GM18517 (cell line): ENCODE measurements at regions not wholly inside any gene's neighbourhood (a gene's known extent, or its start where the extent isn't known, plus 50 kb on each side); places are given as distances from the start of the nearest gene placed in this dataset.

Source experiments
- ATAC-seq: cut with Tn5 transposase; IDR thresholded peaks from one replicate; pipeline ENCODE4 v1.9.1; 2021; ENCODE audit warnings: mild to moderate bottlenecking, moderate library complexity; ENCODE audit not compliant: unreplicated experiment

DNA sequence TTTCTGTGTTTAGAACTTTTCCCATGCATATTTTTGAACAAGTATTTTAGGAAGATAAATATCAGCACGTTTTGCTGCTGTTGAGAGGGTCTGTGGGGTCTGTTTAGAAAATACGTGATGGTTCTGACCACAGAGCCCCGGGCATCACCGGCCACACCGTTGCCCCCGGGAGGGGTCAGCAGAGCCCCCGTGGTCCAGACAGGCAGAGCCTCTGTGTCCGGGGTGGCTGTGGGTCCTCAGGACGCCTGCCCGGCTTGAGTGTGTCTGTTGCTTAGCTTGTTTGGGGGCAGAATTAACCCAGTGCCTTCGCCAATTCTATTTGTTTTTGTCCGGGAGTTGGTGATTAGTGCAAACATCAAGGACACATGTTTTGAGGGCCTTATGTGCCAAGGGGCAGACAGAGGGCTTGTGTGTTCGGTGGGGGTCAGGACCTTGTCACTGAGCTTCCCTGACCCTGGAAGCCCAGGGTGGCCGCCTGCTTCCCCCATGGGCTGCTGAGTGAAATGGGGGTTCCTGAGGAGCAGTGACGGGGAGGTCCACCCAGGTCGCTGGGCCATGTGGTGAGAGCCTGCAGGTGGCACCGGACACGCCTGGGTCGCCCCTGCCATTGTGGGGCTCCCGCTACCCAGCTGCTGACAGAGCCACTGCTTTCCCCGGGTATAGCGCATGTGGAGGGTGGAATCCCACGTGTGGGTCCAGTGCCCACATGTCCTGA is 122.2 kb downstream of the SIK1 start:
- no peak for ATAC-seq

DNA sequence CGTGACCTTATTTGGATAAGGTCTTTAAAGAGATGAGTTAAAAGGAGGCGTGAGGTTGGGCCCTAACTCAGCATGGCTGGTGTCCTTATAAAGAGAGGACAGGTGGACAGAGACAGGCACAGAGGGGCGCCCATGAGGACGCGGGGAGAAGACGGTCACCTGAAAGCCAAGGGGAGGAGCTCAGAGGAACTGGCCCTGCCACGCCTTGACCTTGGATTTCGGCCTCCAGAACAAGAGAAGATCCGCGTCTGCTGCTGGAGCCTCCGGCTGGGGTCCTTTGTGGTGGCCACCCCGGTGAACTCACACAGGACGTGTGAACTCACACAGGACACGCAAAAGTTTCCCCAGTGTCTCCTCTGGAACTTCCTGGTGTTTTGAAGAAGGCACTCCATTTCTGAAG is 122.7 kb downstream of the SIK1 start:
- no peak for ATAC-seq

DNA sequence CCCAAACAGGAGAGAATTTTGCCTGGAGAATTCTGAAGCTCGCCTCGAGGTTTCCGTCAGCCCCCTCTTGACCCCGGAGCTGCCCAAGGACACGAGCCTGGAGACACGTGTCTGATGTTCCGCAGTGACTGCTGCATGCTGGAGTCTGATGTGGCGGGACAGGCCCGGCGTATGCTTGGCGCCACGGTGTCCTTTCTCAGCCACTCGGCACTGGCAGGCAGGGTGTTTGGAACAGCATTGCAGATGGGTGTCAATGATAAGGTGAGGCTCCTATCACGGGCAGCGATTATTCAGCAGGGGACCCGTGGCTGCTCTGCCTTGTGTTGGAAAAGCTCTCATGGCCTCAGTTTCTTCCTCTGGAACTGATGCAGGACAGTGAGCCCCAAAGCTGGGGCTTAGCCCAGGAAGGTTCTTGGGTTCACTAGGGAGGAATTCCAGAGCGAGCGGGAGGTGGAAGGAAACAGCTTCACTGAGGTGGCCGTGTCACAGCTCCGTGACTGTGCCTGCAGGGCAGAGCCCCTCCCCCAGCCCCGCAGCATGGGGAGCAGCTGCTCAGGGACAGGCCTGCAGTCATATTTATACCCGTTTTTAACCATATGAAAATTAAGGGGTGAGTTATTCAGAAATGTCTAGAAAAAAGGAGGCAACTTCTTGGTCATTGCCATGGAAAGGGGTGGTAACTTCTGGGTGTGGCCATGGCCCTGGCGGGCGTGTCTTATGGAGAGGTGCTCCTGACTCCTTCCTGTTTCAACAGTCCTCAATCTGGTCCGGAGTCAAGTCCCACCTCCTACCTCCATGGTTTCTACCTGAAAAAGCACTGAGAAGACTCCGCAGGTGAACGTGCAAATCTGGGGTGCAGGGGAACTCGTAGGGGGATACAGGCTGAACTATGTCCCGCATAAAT is 123.4 kb downstream of the SIK1 start:
- no peak for ATAC-seq

DNA sequence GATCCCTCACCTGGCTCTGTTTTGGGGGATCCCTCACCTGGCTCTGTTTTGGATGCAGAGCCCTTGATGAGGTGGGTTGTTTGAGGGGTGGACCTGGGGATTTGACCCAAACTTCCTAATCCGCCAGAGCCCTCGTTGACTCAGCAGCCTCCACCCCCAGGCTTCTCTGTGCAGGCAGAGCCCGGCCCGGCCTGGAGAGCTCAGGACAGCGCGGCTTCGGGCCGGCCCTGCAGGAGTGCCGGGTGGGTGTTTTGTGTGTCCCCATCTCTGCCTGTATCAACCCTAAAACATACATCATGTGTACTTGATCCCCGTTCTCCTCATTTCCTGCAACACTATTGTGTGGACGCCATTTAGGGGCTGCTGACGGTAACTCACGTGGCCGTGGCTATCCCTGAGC is 124.2 kb downstream of the SIK1 start:
- no peak for ATAC-seq

DNA sequence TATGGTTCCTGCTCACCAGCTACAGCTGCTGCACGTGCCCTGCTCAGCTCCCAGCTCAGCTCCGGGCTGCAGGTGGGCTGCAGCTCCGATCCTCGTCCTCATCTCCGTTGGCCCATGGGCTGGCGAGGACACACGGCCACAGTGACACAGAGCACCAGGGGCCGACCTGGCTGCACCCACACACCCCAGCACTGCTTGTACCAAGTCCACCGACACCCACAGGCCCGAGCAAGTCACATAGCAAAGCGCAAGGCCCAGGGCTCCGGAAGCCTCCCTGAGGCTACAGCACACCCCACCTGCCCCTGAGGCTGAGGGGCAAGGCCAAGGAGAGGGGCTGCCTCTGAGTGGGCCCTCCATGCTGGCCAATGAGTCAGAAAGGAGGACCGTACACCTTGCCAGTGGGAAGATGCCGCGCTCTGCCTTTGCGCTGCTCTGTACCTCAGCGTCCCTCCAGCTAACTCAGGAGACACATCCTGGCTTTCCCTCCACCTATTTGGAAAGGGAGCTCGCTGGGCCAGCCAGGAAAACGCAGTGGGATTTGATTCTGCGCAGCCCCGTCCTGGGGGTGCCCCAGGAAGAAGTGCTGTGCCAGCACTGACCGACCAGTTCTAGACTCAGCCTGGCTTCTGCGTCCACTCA is 124.8 kb downstream of the SIK1 start:
- ATAC-seq, result no peak

- ATAC-seq, result no peak
Measured at GRCh38 chr21:43301409-43302061, 125.4 kb downstream of the SIK1 start.

GRCh38 chr21:43300496-43301408 is 126.2 kb downstream of the SIK1 start:
- no peak for ATAC-seq

GRCh38 chr21:43299441-43300277 is 127.3 kb downstream of the SIK1 start:
- ATAC-seq, result no peak

- ATAC-seq, result no peak
Measured at GRCh38 chr21:43298546-43299440, 128.1 kb downstream of the SIK1 start.

- ATAC-seq, result no peak
Measured at GRCh38 chr21:43297989-43298388, 128.9 kb downstream of the SIK1 start.

- no peak for ATAC-seq
Measured at GRCh38 chr21:43297391-43297981, 128.7 kb downstream of the CRYAA start.

- ATAC-seq, result no peak
Measured at GRCh38 chr21:43295066-43295958, 126.5 kb downstream of the CRYAA start.

DNA sequence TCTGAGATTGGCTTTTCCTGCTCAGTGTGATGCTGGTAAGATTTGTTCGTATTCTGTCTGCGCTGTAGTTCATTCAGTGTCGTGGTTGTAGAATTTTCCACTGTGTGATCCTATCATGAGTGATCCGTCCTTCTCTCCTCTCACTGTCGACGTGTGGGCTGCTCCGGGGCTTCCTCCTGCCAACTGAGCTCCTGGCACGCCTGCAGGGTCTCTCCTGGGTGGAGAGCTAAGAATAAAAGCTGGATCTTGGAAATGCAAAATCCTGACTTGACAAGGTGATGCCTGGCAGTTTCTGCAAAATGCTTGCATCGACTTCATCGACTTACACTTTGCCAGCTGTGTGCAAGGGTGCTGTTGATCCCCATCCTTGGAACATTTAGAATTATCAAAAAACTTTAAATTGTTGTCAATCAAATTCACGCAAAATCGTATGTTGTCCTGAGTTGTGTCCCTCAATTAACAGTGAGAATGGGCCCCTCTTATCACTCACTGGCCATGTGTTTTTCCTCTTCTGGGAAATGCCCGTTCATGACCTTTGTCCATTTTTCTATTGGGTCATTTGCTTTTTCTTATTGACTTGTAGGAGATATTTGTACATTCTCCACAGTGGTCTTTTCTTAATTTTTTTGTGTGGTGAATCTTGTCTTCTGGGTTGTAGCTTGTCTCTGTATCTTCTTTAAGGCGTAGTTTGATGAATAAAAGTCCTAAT is 125.5 kb downstream of the CRYAA start:
- ATAC-seq, result no peak

GRCh38 chr21:43292866-43293142 is 124.0 kb downstream of the CRYAA start:
- ATAC-seq, result no peak

- ATAC-seq, result no peak
Measured at GRCh38 chr21:43292041-43292865, 123.4 kb downstream of the CRYAA start.
